ENCODE measurements at regions not wholly inside any gene's neighbourhood (a gene's known extent, or its start where the extent isn't known, plus 50 kb on each side); places are given as distances from the start of the nearest gene placed in this dataset.

- no peak for DNase-seq
These were observed 428.5 kb downstream of the OCA2 start for GRCh38 chr15:27670486-27671209.

GRCh38 chr15:27669641-27670040 is 429.5 kb downstream of the OCA2 start:
- DNase-seq, result no peak

GRCh38 chr15:27668471-27669220 is 430.5 kb downstream of the OCA2 start:
- DNase-seq, result no peak

- no peak for DNase-seq
These were observed 434.1 kb downstream of the OCA2 start for GRCh38 chr15:27665002-27665401.

GRCh38 chr15:27662892-27663291 is 436.2 kb downstream of the OCA2 start:
- DNase-seq, result no peak

- no peak for DNase-seq
These were observed 438.4 kb downstream of the OCA2 start for GRCh38 chr15:27660676-27661075.

GRCh38 chr15:27656296-27656987 is 442.7 kb downstream of the OCA2 start:
- DNase-seq, result no peak

GRCh38 chr15:27655056-27655455 is 444.1 kb downstream of the OCA2 start:
- DNase-seq, result no peak

- DNase-seq, result no peak
These were observed 448.9 kb downstream of the OCA2 start for GRCh38 chr15:27650244-27650643.

- no peak for DNase-seq
These were observed 450.8 kb downstream of the OCA2 start for GRCh38 chr15:27648359-27648758.

GRCh38 chr15:27646531-27646930 is 452.6 kb downstream of the OCA2 start:
- no peak for DNase-seq

- DNase-seq, result no peak
These were observed 453.4 kb downstream of the OCA2 start for GRCh38 chr15:27645672-27646071.

GRCh38 chr15:27642981-27643380 is 456.1 kb downstream of the OCA2 start:
- no peak for DNase-seq

GRCh38 chr15:27639595-27639994 is 459.5 kb downstream of the OCA2 start:
- DNase-seq, result no peak

- no peak for DNase-seq
These were observed 460.2 kb downstream of the OCA2 start for GRCh38 chr15:27638958-27639357.

- no peak for DNase-seq
These were observed 463.2 kb downstream of the OCA2 start for GRCh38 chr15:27635916-27636315.

GRCh38 chr15:27628486-27628885 is 470.6 kb downstream of the OCA2 start:
- DNase-seq, result no peak

- no peak for DNase-seq
These were observed 471.5 kb downstream of the OCA2 start for GRCh38 chr15:27627623-27628022.

- DNase-seq, result no peak
These were observed 475.4 kb downstream of the OCA2 start for GRCh38 chr15:27623560-27624305.

- no peak for DNase-seq
These were observed 476.0 kb downstream of the OCA2 start for GRCh38 chr15:27623149-27623548.

- DNase-seq, result no peak
These were observed 476.7 kb downstream of the OCA2 start for GRCh38 chr15:27622371-27622770.

GRCh38 chr15:27619204-27619603 is 479.9 kb downstream of the OCA2 start:
- DNase-seq, result no peak

GRCh38 chr15:27617013-27617412 is 482.1 kb downstream of the OCA2 start:
- no peak for DNase-seq

All from NCI-H1105 treated with DMSO at 0.1 percent for 48 hours (cell line).